SK-N-SH (cell line): ENCODE measurements at regions not wholly inside any gene's neighbourhood (a gene's known extent, or its start where the extent isn't known, plus 50 kb on each side); places are given as distances from the start of the nearest gene placed in this dataset.

Experiments used
- CTCF ChIA-PET: fragments of 300-600, 350-600 bp; formaldehyde crosslinking; extraction: SDS; loops from one replicate; lab custom pipeline; 2021; lab: Yijun Ruan, JAX
- POLR2A ChIA-PET: fragments of 350-600 bp; sonication (Branson Sonifier 250); formaldehyde crosslinking; extraction: SDS; loops from one replicate; lab custom pipeline; 2020; ENCODE audit warnings: antibody characterized with exemption, inconsistent platforms; lab: Yijun Ruan, JAX
- DNase-seq: peaks from one replicate; pipeline ENCODE4 v3.0.0; 2012
- H2AFZ ChIP-seq: fragments of 200-600 bp; sonication (generic); 2 replicates; pipeline ENCODE4 v1.8.1; 2016; ENCODE audit warnings: antibody characterized with exemption, mild to moderate bottlenecking, low read depth
- H3F3A ChIP-seq: fragments of 200-600 bp; sonication (generic); replicated peaks from 2 replicates; pipeline ENCODE3; 2016; ENCODE audit warnings: antibody characterized with exemption, mild to moderate bottlenecking; ENCODE audit not compliant: insufficient read depth
- H3K27ac ChIP-seq, 2 experiments: fragments of 200-500 bp in 1 of 2; fragments of 200-600 bp in 1 of 2; sonication (Bioruptor generic) in 1 of 2; sonication (generic), shearing (Covaris generic) in 1 of 2; 2 replicates each; pipeline versions ENCODE4 v1.5.1 to v1.6.1; 2014 to 2016; ENCODE audit warnings: low read depth in 2 of 2, inconsistent platforms in 1 of 2, low read length in 1 of 2, mild to moderate bottlenecking in 1 of 2, mixed read lengths in 1 of 2
- H3K27me3 ChIP-seq: fragments of 200-600 bp; sonication (generic), shearing (Covaris generic); 2 replicates; pipeline ENCODE4 v1.6.1; 2016; ENCODE audit warnings: mixed run types; ENCODE audit not compliant: insufficient read depth
- H3K36me3 ChIP-seq, 2 experiments: fragments of 200-500 bp in 1 of 2; fragments of 200-600 bp in 1 of 2; sonication (Bioruptor generic) in 1 of 2; sonication (generic) in 1 of 2; replicated peaks in 1 of 2; 2 replicates each; pipeline versions ENCODE3 to v1.5.1; 2014 to 2016; ENCODE audit warnings: low read length in 1 of 2, mild to moderate bottlenecking in 1 of 2; ENCODE audit not compliant: insufficient read depth in 2 of 2, control insufficient read depth in 1 of 2
- H3K4me1 ChIP-seq, 2 experiments: fragments of 200-500 bp in 1 of 2; fragments of 200-600 bp in 1 of 2; sonication (Bioruptor generic) in 1 of 2; sonication (generic), shearing (Covaris generic) in 1 of 2; 2 replicates each; pipeline versions ENCODE4 v1.5.1 to v1.6.1; 2014 to 2016; ENCODE audit warnings: low read depth in 1 of 2, low read length in 1 of 2, mixed run types in 1 of 2; ENCODE audit not compliant: insufficient read depth in 2 of 2, control insufficient read depth in 1 of 2
- H3K4me2 ChIP-seq: fragments of 200-600 bp; sonication (generic), shearing (Covaris generic); 2 replicates; pipeline ENCODE4 v1.6.1; 2017; ENCODE audit warnings: mixed run types
- H3K4me3 ChIP-seq, 2 experiments: fragments of 200-500 bp in 1 of 2; fragments of 200-600 bp in 1 of 2; sonication (Bioruptor generic) in 1 of 2; sonication (generic), shearing (Covaris generic) in 1 of 2; 2 replicates each; pipeline versions ENCODE4 v1.5.1 to v1.8.1; 2014 to 2016; ENCODE audit warnings: low read depth in 2 of 2, inconsistent platforms in 1 of 2, low read length in 1 of 2, mild to moderate bottlenecking in 1 of 2, mixed read lengths in 1 of 2, moderate library complexity in 1 of 2
- H3K79me2 ChIP-seq: fragments of 200-600 bp; sonication (generic); 2 replicates; pipeline ENCODE4 v1.8.1; 2017; ENCODE audit warnings: mild to moderate bottlenecking; ENCODE audit not compliant: insufficient read depth
- H3K9ac ChIP-seq: fragments of 200-600 bp; sonication (generic); 2 replicates; pipeline ENCODE4 v1.6.1; 2017; ENCODE audit warnings: mixed run types
- H3K9me2 ChIP-seq: fragments of 200-600 bp; sonication (generic); 2 replicates; pipeline ENCODE4 v1.6.1; 2017; ENCODE audit warnings: mixed run types
- H3K9me3 ChIP-seq: fragments of 200-600 bp; sonication (generic); 2 replicates; pipeline ENCODE4 v1.6.1; 2017; ENCODE audit warnings: mixed run types, mild to moderate bottlenecking, moderate library complexity
- H4K20me1 ChIP-seq: fragments of 200-600 bp; sonication (generic); 2 replicates; pipeline ENCODE4 v1.6.1; 2017; ENCODE audit warnings: mild to moderate bottlenecking, mixed run types; ENCODE audit not compliant: insufficient read depth
- CHD2 ChIP-seq: fragments of 150-350 bp; IDR thresholded peaks from 2 replicates; pipeline ENCODE4 v1.6.1; 2018; ENCODE audit warnings: low read length; ENCODE audit not compliant: partially characterized antibody
- CTCF ChIP-seq: fragments of 200-600 bp; sonication (generic); IDR thresholded peaks from 2 replicates; pipeline ENCODE4 v1.6.1; 2017; ENCODE audit warnings: antibody characterized with exemption, mild to moderate bottlenecking, moderate library complexity
- FOXJ3 ChIP-seq: sonication (generic); formaldehyde crosslinking; IDR thresholded peaks from 2 replicates; pipeline ENCODE4 v1.5.1; 2020; ENCODE audit warnings: mild to moderate bottlenecking, missing genetic modification reagents
- GABPA ChIP-seq: IDR thresholded peaks from 2 replicates; pipeline ENCODE4 v1.4.0; 2012; ENCODE audit warnings: low read depth, mild to moderate bottlenecking
- MEF2A ChIP-seq: IDR thresholded peaks from 2 replicates; pipeline ENCODE4 v1.4.0; 2012; ENCODE audit warnings: low read depth, borderline replicate concordance
- NFIC ChIP-seq: IDR thresholded peaks from 2 replicates; pipeline ENCODE4 v1.4.0; 2012; ENCODE audit warnings: borderline replicate concordance
- RAD21 ChIP-seq: IDR thresholded peaks from 2 replicates; pipeline ENCODE4 v1.6.1; 2012; ENCODE audit warnings: mild to moderate bottlenecking, low read length
- REST ChIP-seq: IDR thresholded peaks from 2 replicates; pipeline ENCODE4 v1.6.1; 2012; ENCODE audit warnings: mild to moderate bottlenecking, low read depth, low read length, moderate library complexity
- RXRA ChIP-seq: IDR thresholded peaks from 2 replicates; pipeline ENCODE4 v1.4.0; 2012; ENCODE audit warnings: low read depth, mild to moderate bottlenecking, borderline replicate concordance
- TCF12 ChIP-seq: IDR thresholded peaks from 2 replicates; pipeline ENCODE4 v1.4.0; 2012
- TEAD4 ChIP-seq: IDR thresholded peaks from 2 replicates; pipeline ENCODE4 v1.4.0; 2012; ENCODE audit warnings: mild to moderate bottlenecking, borderline replicate concordance; ENCODE audit not compliant: insufficient read depth
- WGBS: methylation state at CpG from one replicate; pipeline ENCODE4 v1.1.6; 2017; ENCODE audit warnings: low lambda C conversion rate; 5-methylcytosine and 5-hydroxymethylcytosine counted together

- Histone ChIP-seq H3F3A (no peaks in the 10 kb centered on the region), H3K27ac (no peak overlapping the region), H3K4me3 (no peak overlapping the region), H3K79me2 (no peaks in the 10 kb centered on the region), H3K27me3 (no peaks in the 10 kb centered on the region), H4K20me1 (no peaks in the 10 kb centered on the region), H3K4me2 (no peak overlapping the region), H3K9me2 (no peaks in the 10 kb centered on the region), H2AFZ (no peak overlapping the region), H3K9me3 (no peaks in the 10 kb centered on the region), H3K4me1 (no peaks in the 10 kb centered on the region), H3K9ac (no peak overlapping the region), H3K36me3 (no peaks in the 10 kb centered on the region)
- TF ChIP-seq RXRA (no peak), MEF2A (no peak), REST (no peak), GABPA (no peak), FOXJ3 (no peak), NFIC (no peak)
- ChIA-PET CTCF (interaction anchor here (1.2 kb wide), 1 partner anchor 44 kb away, joined by 4 read pairs; no protein-coding TSS in a partner anchor), POLR2A (no interaction called here)
- 20% methylated on average over 1 of the region's 9 CpGs for WGBS
- no peak for DNase-seq
Measured at GRCh38 chr1:2865000-2865399, 63.5 kb upstream of the TTC34 start.

GRCh38 chr1:2865571-2866421 is 64.3 kb upstream of the TTC34 start:
- Histone ChIP-seq H3K9ac (no peak overlapping the region), H3K4me3 (no peak overlapping the region), H4K20me1 (no peaks in the 10 kb centered on the region), H3K9me3 (no peaks in the 10 kb centered on the region), H3F3A (no peaks in the 10 kb centered on the region), H3K79me2 (no peaks in the 10 kb centered on the region), H3K27ac (no peak overlapping the region), H3K9me2 (no peaks in the 10 kb centered on the region), H3K4me1 (no peaks in the 10 kb centered on the region), H3K4me2 (no peak overlapping the region), H2AFZ (no peak overlapping the region), H3K36me3 (no peaks in the 10 kb centered on the region), H3K27me3 (no peaks in the 10 kb centered on the region)
- ChIA-PET CTCF (interaction anchor here (1.3 kb wide), 1 partner anchor 10 kb away, joined by 5 read pairs; no protein-coding TSS in a partner anchor), POLR2A (no interaction called here)
- TF ChIP-seq CHD2 (no peak), MEF2A (no peak), TCF12 (no peak), TEAD4 (no peak), CTCF (no peak), RAD21 (no peak), NFIC (no peak)
- WGBS = 2% methylated on average over 6 of the region's 28 CpGs
- DNase-seq = no peak
